ENCODE measurements at regions not wholly inside any gene's neighbourhood (a gene's known extent, or its start where the extent isn't known, plus 50 kb on each side); places are given as distances from the start of the nearest gene placed in this dataset.
"Not testable (repeated sequence)": the region's sequence is repeated elsewhere in the genome, so short reads cannot be mapped to it uniquely, and the experiment has no call there.

- H3K9ac ChIP-seq (ENCODE audit: low read length); H3K27ac ChIP-seq (ENCODE audit: low read length); H2AFZ ChIP-seq (ENCODE audit: low read length); H3K9me3 ChIP-seq (ENCODE audit: low read length); H3K4me1 ChIP-seq (ENCODE audit: low read length); H3K4me3 ChIP-seq (ENCODE audit: low read length); H3K4me2 ChIP-seq (ENCODE audit: low read depth, low read length, poor library complexity, severe bottlenecking); H4K20me1 ChIP-seq (ENCODE audit: insufficient read depth, low read depth, low read length); H3K27me3 ChIP-seq (ENCODE audit: low read length); DNase-seq; H3K79me2 ChIP-seq (ENCODE audit: low read length); H3K36me3 ChIP-seq (ENCODE audit: insufficient read depth, low read length); H3K9me2 ChIP-seq (replicated peaks; ENCODE audit: insufficient read depth, low read length): not testable (repeated sequence)
Measured at GRCh38 chr1:243074224-243074623, 180.9 kb downstream of the CEP170 start.

GRCh38 chr1:243067056-243067455 lies 188.0 kb downstream of the CEP170 start:
- not testable (repeated sequence) for H3K4me2 ChIP-seq (ENCODE audit: low read depth, low read length, poor library complexity, severe bottlenecking); H3K4me3 ChIP-seq (ENCODE audit: low read length); H3K79me2 ChIP-seq (ENCODE audit: low read length); H3K36me3 ChIP-seq (ENCODE audit: insufficient read depth, low read length); H3K27me3 ChIP-seq (ENCODE audit: low read length); DNase-seq; H3K4me1 ChIP-seq (ENCODE audit: low read length); H3K9me2 ChIP-seq (replicated peaks; ENCODE audit: insufficient read depth, low read length); H3K9me3 ChIP-seq (ENCODE audit: low read length); H2AFZ ChIP-seq (ENCODE audit: low read length); H4K20me1 ChIP-seq (ENCODE audit: insufficient read depth, low read depth, low read length); H3K27ac ChIP-seq (ENCODE audit: low read length); H3K9ac ChIP-seq (ENCODE audit: low read length)

- H3K4me1 ChIP-seq (ENCODE audit: low read length); H3K9me2 ChIP-seq (replicated peaks; ENCODE audit: insufficient read depth, low read length); H4K20me1 ChIP-seq (ENCODE audit: insufficient read depth, low read depth, low read length); H2AFZ ChIP-seq (ENCODE audit: low read length); H3K9ac ChIP-seq (ENCODE audit: low read length); H3K27me3 ChIP-seq (ENCODE audit: low read length); H3K9me3 ChIP-seq (ENCODE audit: low read length); H3K27ac ChIP-seq (ENCODE audit: low read length); H3K4me3 ChIP-seq (ENCODE audit: low read length); H3K79me2 ChIP-seq (ENCODE audit: low read length); H3K4me2 ChIP-seq (ENCODE audit: low read depth, low read length, poor library complexity, severe bottlenecking); H3K36me3 ChIP-seq (ENCODE audit: insufficient read depth, low read length); DNase-seq: not testable (repeated sequence)
Measured at GRCh38 chr1:243061965-243062364, 193.1 kb downstream of the CEP170 start.

GRCh38 chr1:243055510-243055909 lies 199.6 kb downstream of the CEP170 start:
- H3K36me3 ChIP-seq (ENCODE audit: insufficient read depth, low read length); H3K9ac ChIP-seq (ENCODE audit: low read length); H3K27ac ChIP-seq (ENCODE audit: low read length); H2AFZ ChIP-seq (ENCODE audit: low read length); H3K27me3 ChIP-seq (ENCODE audit: low read length); H3K4me2 ChIP-seq (ENCODE audit: low read depth, low read length, poor library complexity, severe bottlenecking); H3K4me3 ChIP-seq (ENCODE audit: low read length); H4K20me1 ChIP-seq (ENCODE audit: insufficient read depth, low read depth, low read length); DNase-seq; H3K4me1 ChIP-seq (ENCODE audit: low read length); H3K79me2 ChIP-seq (ENCODE audit: low read length); H3K9me3 ChIP-seq (ENCODE audit: low read length); H3K9me2 ChIP-seq (replicated peaks; ENCODE audit: insufficient read depth, low read length): not testable (repeated sequence)

- H3K4me1 ChIP-seq (ENCODE audit: low read length); H3K27me3 ChIP-seq (ENCODE audit: low read length); H3K4me3 ChIP-seq (ENCODE audit: low read length); H3K4me2 ChIP-seq (ENCODE audit: low read depth, low read length, poor library complexity, severe bottlenecking); H3K9me3 ChIP-seq (ENCODE audit: low read length); H3K27ac ChIP-seq (ENCODE audit: low read length); H3K79me2 ChIP-seq (ENCODE audit: low read length); H3K9ac ChIP-seq (ENCODE audit: low read length); H3K36me3 ChIP-seq (ENCODE audit: insufficient read depth, low read length); H4K20me1 ChIP-seq (ENCODE audit: insufficient read depth, low read depth, low read length); H3K9me2 ChIP-seq (replicated peaks; ENCODE audit: insufficient read depth, low read length); DNase-seq; H2AFZ ChIP-seq (ENCODE audit: low read length): not testable (repeated sequence)
Measured at GRCh38 chr1:243055091-243055490, 200.0 kb downstream of the CEP170 start.

- not testable (repeated sequence) for H3K9ac ChIP-seq (ENCODE audit: low read length); H3K9me2 ChIP-seq (replicated peaks; ENCODE audit: insufficient read depth, low read length); H3K79me2 ChIP-seq (ENCODE audit: low read length); H3K9me3 ChIP-seq (ENCODE audit: low read length); H3K4me1 ChIP-seq (ENCODE audit: low read length); H4K20me1 ChIP-seq (ENCODE audit: insufficient read depth, low read depth, low read length); H3K27ac ChIP-seq (ENCODE audit: low read length); DNase-seq; H3K36me3 ChIP-seq (ENCODE audit: insufficient read depth, low read length); H3K27me3 ChIP-seq (ENCODE audit: low read length); H3K4me2 ChIP-seq (ENCODE audit: low read depth, low read length, poor library complexity, severe bottlenecking); H3K4me3 ChIP-seq (ENCODE audit: low read length); H2AFZ ChIP-seq (ENCODE audit: low read length)
Measured at GRCh38 chr1:243054681-243055080, 200.4 kb downstream of the CEP170 start.

- not testable (repeated sequence) for H2AFZ ChIP-seq (ENCODE audit: low read length); H3K4me1 ChIP-seq (ENCODE audit: low read length); H3K27me3 ChIP-seq (ENCODE audit: low read length); H3K4me2 ChIP-seq (ENCODE audit: low read depth, low read length, poor library complexity, severe bottlenecking); H3K9ac ChIP-seq (ENCODE audit: low read length); H3K36me3 ChIP-seq (ENCODE audit: insufficient read depth, low read length); H4K20me1 ChIP-seq (ENCODE audit: insufficient read depth, low read depth, low read length); H3K4me3 ChIP-seq (ENCODE audit: low read length); H3K9me3 ChIP-seq (ENCODE audit: low read length); DNase-seq; H3K79me2 ChIP-seq (ENCODE audit: low read length); H3K27ac ChIP-seq (ENCODE audit: low read length); H3K9me2 ChIP-seq (replicated peaks; ENCODE audit: insufficient read depth, low read length)
Measured at GRCh38 chr1:243053048-243053447, 202.0 kb downstream of the CEP170 start.

GRCh38 chr1:243050613-243051012 lies 204.5 kb downstream of the CEP170 start:
- H3K4me2 ChIP-seq (ENCODE audit: low read depth, low read length, poor library complexity, severe bottlenecking); H2AFZ ChIP-seq (ENCODE audit: low read length); H3K4me1 ChIP-seq (ENCODE audit: low read length); H3K79me2 ChIP-seq (ENCODE audit: low read length); H3K27me3 ChIP-seq (ENCODE audit: low read length); H3K9me2 ChIP-seq (replicated peaks; ENCODE audit: insufficient read depth, low read length); H3K36me3 ChIP-seq (ENCODE audit: insufficient read depth, low read length); H3K9ac ChIP-seq (ENCODE audit: low read length); H3K9me3 ChIP-seq (ENCODE audit: low read length); H3K27ac ChIP-seq (ENCODE audit: low read length); H4K20me1 ChIP-seq (ENCODE audit: insufficient read depth, low read depth, low read length); DNase-seq; H3K4me3 ChIP-seq (ENCODE audit: low read length): not testable (repeated sequence)

- not testable (repeated sequence) for H3K9ac ChIP-seq (ENCODE audit: low read length); H3K4me2 ChIP-seq (ENCODE audit: low read depth, low read length, poor library complexity, severe bottlenecking); H3K36me3 ChIP-seq (ENCODE audit: insufficient read depth, low read length); DNase-seq; H3K4me3 ChIP-seq (ENCODE audit: low read length); H3K9me3 ChIP-seq (ENCODE audit: low read length); H3K4me1 ChIP-seq (ENCODE audit: low read length); H3K27me3 ChIP-seq (ENCODE audit: low read length); H4K20me1 ChIP-seq (ENCODE audit: insufficient read depth, low read depth, low read length); H3K79me2 ChIP-seq (ENCODE audit: low read length); H2AFZ ChIP-seq (ENCODE audit: low read length); H3K9me2 ChIP-seq (replicated peaks; ENCODE audit: insufficient read depth, low read length); H3K27ac ChIP-seq (ENCODE audit: low read length)
Measured at GRCh38 chr1:243049716-243050115, 205.4 kb downstream of the CEP170 start.

Measured in Karpas-422 (cell line).